ENCODE measurements at regions not wholly inside any gene's neighbourhood (a gene's known extent, or its start where the extent isn't known, plus 50 kb on each side); places are given as distances from the start of the nearest gene placed in this dataset.

DNA sequence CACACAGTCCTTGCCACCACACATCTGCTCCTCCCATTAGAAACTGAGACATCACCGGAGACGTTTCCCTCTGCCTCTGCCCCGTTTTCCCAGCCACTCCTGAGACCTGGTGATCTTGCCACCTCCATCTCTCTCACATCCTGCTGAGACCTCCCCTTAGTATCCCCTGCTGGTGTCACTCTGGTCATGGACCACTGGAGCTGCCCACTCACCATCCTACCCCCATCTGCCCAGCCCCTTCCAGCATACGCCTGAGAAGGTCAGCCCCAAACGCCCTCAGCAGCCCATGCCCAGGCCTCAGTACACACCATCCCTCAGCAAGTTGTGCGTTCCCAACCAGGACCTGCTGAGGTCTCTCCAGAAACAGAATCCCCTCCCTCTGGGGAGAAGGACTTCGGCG, 64.3 kb downstream of the SHANK2 start:
- H3K4me1 Mint-ChIP-seq = no peaks in the 10 kb centered on the region
- H3K27ac Mint-ChIP-seq = no peak overlapping the region
- ATAC-seq (no peak), DNase-seq (ENCODE audit: low spot score in 2 of 2) (no peak)
- H3K9me3 Mint-ChIP-seq = no peaks in the 10 kb centered on the region
- H3K4me3 Mint-ChIP-seq = no peak overlapping the region
- H3K36me3 Mint-ChIP-seq = no peaks in the 10 kb centered on the region

DNA sequence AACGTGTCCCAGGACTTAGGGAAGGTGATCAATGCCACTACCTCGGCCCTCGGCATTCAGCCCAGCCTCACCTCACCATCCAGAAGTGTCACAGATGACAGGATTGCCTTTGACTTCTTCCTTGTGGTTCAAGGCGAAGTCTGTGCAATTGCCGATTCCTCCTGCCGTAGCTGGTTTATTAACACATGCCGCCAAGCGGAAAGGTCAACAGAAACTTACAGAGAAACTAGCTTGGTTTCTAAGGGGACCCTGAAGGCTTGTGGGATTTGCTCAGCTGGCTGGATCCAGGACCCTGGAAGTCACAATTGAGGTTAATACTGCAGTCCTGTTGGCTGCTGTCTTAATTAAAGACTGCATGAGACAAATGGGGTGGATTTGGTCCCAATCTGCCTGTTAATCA, 65.6 kb downstream of the SHANK2 start:
- no peak overlapping the region for H3K4me3 Mint-ChIP-seq
- DNase-seq (ENCODE audit: low spot score in 2 of 2) = no peak
- ATAC-seq = no peak
- no peak overlapping the region for H3K27ac Mint-ChIP-seq
- H3K36me3 Mint-ChIP-seq = no peaks in the 10 kb centered on the region
- no peaks in the 10 kb centered on the region for H3K9me3 Mint-ChIP-seq
- H3K4me1 Mint-ChIP-seq = no peaks in the 10 kb centered on the region

DNA sequence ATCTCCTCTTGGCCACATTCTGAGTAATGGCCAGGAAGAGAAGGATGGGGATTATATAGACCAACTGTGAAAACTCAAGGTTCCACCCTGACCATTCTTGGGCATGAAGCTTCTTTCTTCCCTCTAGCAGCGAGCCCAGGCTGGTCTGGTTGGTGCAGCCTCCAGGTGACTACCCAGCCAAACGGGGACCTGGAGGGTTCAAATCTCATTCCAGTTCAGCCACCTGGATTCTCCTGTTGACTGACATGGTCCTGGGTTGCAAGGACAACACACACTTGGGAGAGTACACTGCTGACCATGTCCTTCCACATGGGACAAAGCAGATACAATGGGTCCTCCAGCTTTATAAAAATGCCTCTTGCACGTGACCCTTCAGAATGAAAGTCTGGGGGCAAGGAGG, 67.0 kb downstream of the SHANK2 start:
- H3K4me1 Mint-ChIP-seq = no peaks in the 10 kb centered on the region
- no peaks in the 10 kb centered on the region for H3K9me3 Mint-ChIP-seq
- H3K27ac Mint-ChIP-seq = no peak overlapping the region
- H3K4me3 Mint-ChIP-seq = no peak overlapping the region
- DNase-seq (ENCODE audit: low spot score in 2 of 2) (no peak), ATAC-seq (no peak)
- H3K36me3 Mint-ChIP-seq = no peaks in the 10 kb centered on the region

DNA sequence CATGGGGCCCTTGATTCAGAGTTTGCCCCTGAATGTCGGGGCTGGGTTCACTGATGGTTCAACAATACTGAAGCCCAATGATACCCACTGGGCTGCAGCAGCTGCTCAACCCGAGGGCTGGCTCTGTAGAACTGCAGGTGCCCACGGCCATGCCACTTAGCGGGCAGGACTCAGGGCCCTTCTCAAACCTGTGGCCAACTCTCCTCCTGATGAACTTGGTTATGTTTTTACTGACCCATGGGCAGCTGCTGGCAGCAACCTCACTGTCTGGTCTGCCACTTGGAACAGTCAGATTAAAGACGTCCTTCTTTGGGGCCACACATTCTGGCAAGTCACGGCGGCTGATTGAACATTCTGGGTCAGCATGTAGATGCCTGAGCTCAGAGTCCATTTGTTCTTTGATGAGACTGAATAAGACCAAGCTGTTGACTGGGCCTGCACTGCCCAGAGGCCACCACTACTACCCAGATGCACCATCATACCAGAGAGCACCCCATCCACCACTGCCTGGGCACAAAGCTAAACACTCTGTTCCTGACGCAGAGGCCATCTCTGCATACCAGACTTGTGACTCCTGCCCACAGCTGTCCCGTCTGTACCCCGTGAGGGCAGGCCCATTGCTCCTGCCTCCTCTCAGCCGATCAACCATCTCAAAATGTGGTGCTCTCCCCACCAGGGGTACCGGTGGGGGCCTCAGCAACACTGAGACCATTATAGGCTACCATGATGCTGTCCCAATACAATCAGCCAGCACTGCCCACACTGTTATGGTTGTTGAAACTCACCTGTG, 67.8 kb downstream of the SHANK2 start:
- H3K4me1 Mint-ChIP-seq = no peaks in the 10 kb centered on the region
- H3K4me3 Mint-ChIP-seq = no peak overlapping the region
- H3K27ac Mint-ChIP-seq = no peak overlapping the region
- H3K9me3 Mint-ChIP-seq = no peaks in the 10 kb centered on the region
- H3K36me3 Mint-ChIP-seq = no peaks in the 10 kb centered on the region
- ATAC-seq = no peak
- no peak for DNase-seq (ENCODE audit: low spot score in 2 of 2)

DNA sequence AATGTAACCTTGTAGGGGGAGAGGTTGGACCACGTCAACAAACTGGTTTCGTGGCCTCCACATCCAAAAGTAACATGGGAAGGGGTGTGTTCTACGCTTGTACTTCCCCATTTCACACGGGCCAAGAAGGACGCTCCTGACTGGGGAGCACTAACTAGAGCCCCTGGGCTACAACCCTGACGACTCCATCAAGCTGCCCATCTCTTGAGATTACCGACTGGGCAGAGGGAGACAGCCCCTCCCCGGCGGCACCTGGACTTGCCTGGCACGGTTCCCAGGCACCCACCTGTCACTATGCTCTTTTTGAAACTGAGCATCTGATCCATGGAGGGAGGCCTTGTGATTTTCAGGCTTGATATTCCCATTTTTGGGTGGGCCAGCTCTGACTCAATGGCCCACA, 68.5 kb downstream of the SHANK2 start:
- no peak overlapping the region for H3K4me3 Mint-ChIP-seq
- no peaks in the 10 kb centered on the region for H3K9me3 Mint-ChIP-seq
- H3K27ac Mint-ChIP-seq = no peak overlapping the region
- ATAC-seq (no peak), DNase-seq (ENCODE audit: low spot score in 2 of 2) (no peak)
- no peaks in the 10 kb centered on the region for H3K36me3 Mint-ChIP-seq
- no peaks in the 10 kb centered on the region for H3K4me1 Mint-ChIP-seq

DNA sequence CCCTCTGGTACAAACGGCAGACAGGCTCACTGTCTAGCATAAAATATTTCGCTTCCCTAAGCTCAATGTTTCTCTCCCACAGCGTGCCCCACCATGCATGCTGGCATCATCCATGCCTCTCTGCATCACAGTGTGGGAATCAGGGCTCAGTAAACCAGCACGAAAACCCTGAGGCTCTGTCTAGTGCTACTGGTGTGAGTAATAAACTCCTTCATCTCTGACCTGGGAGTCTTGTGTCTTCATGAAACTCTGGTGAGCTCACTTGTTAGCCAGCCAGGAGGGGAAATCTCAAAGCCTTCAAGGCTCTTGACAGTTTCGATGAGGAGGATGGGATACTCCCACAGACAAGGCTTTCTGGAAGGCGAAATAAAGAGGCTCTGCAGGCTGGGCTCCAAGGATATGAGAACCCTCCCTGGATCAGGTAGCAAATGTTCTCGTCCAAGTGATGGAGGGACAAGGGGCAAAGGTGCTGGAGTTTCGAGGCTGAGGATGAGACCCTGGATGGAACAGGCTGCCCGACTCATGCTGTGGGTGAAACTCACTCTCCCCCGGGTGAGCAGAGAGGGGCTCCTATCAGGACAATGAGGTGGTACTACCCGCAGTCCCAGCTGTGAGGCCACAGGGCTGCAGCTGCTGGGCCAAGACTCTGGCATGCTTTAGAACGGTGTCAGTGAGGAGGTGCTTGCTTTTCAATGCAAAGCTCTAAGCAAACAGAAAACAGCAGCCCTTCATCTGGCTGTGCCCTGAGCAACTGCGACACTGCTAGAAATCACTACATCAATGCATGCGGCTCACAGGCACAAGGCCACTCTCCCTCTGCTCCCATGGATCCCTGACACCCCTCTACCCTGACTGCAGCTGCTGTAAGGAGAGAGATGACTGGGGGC, 69.3 kb downstream of the SHANK2 start:
- H3K27ac Mint-ChIP-seq = no peak overlapping the region
- ATAC-seq (no peak), DNase-seq (ENCODE audit: low spot score in 2 of 2) (no peak)
- no peaks in the 10 kb centered on the region for H3K9me3 Mint-ChIP-seq
- no peaks in the 10 kb centered on the region for H3K36me3 Mint-ChIP-seq
- H3K4me1 Mint-ChIP-seq = no peaks in the 10 kb centered on the region
- H3K4me3 Mint-ChIP-seq = no peak overlapping the region

DNA sequence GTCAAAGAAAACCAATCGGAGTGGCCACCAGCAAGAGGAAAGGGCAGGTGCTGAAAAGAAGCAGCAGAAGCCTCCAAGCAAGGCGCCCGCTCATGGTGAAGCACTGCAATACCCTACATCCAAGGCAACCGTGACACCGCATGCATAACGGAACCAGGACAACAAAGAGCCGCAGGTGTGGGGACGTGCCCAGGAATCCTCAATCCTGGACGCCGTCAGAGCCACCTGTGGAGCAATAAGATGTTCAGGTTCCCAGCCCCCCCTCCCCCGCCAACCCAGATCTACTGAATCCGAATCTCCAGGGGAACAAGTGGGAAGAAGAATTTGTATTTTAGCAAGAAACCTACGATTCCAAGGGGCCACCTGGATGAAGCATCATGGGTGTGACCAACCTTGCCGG, 70.8 kb downstream of the SHANK2 start:
- H3K36me3 Mint-ChIP-seq = no peaks in the 10 kb centered on the region
- H3K4me3 Mint-ChIP-seq = no peak overlapping the region
- ATAC-seq (no peak), DNase-seq (ENCODE audit: low spot score in 2 of 2) (no peak)
- H3K9me3 Mint-ChIP-seq = peaks cover 3% of the 10 kb centered on the region
- no peaks in the 10 kb centered on the region for H3K4me1 Mint-ChIP-seq
- H3K27ac Mint-ChIP-seq = no peak overlapping the region

DNA sequence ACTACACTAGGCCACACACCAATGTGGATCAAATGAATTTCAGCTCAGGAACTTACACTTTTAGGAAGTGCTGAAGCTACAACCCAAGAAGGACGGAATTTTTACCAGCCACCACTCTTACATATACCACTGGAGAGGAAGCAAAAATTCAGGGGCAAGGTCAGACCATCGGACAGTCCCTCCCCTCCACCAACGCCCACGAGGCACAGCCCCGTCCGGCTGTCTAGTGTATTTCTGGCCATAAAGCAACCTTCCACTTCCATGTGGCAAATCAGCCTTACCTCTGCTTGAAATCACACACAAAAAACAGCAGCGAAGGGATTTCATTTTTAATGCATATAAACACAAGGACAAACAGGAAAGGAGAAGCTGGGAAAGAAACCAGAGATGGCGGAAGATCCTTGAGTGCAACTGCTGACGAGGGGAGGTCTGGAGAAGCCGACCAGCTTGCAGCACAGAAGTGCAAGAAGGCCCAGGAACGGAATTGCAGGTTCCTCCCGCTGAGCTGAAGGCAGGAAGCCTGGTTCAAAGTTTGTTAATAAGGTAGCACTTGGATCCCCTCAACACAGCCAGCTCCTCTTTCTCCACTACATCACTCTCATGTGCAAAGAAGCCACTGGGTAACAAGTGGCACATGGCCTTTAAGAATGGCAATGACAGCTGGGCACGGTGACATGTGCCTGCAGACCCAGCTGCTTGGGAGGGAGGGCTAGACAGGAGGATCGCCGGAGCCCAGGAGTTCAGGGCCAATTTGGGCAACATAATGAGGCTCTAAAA, 71.5 kb downstream of the SHANK2 start:
- H3K4me1 Mint-ChIP-seq = no peaks in the 10 kb centered on the region
- DNase-seq (ENCODE audit: low spot score in 2 of 2) (no peak), ATAC-seq (no peak)
- H3K27ac Mint-ChIP-seq = no peak overlapping the region
- no peak overlapping the region for H3K4me3 Mint-ChIP-seq
- no peaks in the 10 kb centered on the region for H3K36me3 Mint-ChIP-seq
- H3K9me3 Mint-ChIP-seq = peaks cover 5% of the 10 kb centered on the region

DNA sequence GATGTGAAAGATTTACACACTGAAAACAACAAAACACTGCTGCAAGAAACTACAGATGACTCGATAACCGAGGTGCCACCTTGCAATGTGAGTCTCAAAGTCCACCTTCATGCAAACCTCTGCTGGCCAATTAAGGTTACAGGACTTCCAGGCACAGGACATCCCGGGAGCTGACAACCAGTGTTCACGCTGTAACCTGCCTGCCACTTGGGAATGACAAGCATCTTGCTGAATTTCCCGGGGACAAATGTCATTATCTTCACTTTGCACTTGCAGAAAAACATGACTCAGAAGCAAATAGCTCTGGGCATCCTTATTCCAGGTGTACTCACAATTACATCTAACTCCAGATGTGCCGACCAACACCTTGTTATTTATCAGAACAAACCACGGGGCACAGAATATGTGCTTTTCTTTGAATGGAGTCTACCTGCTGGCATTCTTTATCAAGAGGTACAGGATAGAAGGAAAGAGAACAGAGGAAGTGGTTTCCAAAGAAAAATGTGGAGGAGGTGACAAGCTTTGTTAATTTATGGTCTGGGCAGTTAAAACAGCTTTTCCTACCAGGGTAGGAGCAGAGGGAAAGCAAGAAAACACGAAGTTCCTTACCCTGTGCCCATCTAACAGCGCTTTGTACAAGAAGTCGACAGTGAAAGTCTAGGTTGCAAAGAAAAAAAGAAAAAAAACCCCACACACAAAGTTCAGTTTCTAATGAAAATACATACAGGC, 72.3 kb downstream of the SHANK2 start:
- Mint-ChIP-seq H3K27ac (no peak overlapping the region), H3K4me3 (no peak overlapping the region), H3K4me1 (no peaks in the 10 kb centered on the region), H3K36me3 (no peaks in the 10 kb centered on the region), H3K9me3 (peaks cover 7% of the 10 kb centered on the region)
- DNase-seq (ENCODE audit: low spot score in 2 of 2) = no peak
- no peak for ATAC-seq

DNA sequence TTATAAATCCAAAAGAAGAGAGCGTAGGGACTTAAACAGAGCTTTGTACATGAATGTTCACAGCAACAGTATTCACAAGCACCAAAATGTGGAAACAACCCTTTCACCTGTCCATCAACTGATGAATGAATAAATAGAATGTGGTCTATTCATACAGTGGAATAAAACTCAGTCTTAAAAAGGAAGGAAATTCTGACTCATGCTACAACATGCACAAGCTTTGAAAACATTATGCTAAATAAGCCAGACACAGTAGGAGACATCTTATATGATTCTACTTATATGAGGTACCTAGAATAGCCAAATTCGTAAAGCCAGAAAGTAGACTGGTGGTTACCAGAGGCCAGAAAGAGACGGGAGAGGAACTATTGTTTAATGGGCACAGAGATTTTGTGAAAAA, 74.3 kb downstream of the SHANK2 start:
- H3K27ac Mint-ChIP-seq = no peak overlapping the region
- no peak overlapping the region for H3K4me3 Mint-ChIP-seq
- ATAC-seq (no peak), DNase-seq (ENCODE audit: low spot score in 2 of 2) (no peak)
- no peaks in the 10 kb centered on the region for H3K4me1 Mint-ChIP-seq
- H3K36me3 Mint-ChIP-seq = no peaks in the 10 kb centered on the region
- peaks cover 8% of the 10 kb centered on the region for H3K9me3 Mint-ChIP-seq

DNA sequence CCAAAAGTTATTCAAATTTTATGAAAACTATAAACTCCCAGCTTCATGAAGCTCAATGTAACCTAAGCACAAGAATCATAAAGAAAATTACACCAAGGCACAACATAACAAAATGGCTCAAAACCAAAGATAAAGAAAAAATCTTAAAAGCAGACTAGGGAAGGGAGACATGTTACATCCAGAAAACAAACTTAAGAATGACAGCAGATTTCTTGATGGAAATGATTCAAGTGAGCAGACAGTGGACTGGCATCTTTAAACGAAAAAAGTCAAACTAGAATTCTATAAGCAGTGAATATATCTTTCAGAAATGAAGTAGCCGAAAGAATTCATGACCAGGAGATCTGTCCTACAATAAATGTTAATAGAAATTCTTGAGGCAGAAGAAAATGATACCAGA, 75.6 kb downstream of the SHANK2 start:
- H3K4me1 Mint-ChIP-seq = no peaks in the 10 kb centered on the region
- ATAC-seq (no peak), DNase-seq (ENCODE audit: low spot score in 2 of 2) (no peak)
- H3K36me3 Mint-ChIP-seq = no peaks in the 10 kb centered on the region
- peaks cover 8% of the 10 kb centered on the region for H3K9me3 Mint-ChIP-seq
- H3K27ac Mint-ChIP-seq = no peak overlapping the region
- no peak overlapping the region for H3K4me3 Mint-ChIP-seq

DNA sequence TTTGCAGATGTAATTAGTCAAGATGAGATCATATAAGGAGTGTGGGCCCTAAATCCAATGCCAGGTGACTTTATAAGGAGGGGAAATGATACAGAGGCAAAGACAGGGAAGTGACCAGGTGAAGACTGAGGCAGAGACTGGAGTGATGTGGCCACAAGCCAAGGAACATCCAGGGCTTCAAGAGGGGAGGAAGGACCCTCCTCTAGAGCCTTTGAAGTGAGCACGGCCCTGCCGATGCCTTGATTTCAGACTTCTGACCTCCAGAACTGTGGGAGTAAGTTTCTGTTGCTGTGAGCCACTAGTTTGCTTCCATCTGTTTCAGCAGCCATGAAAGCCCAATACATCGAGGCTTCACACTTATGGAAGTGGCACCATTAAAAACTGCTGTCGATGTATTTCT, 78.7 kb downstream of the SHANK2 start:
- Mint-ChIP-seq H3K36me3 (no peaks in the 10 kb centered on the region), H3K4me1 (no peaks in the 10 kb centered on the region), H3K27ac (no peak overlapping the region), H3K4me3 (no peak overlapping the region), H3K9me3 (peaks cover 8% of the 10 kb centered on the region)
- ATAC-seq = no peak
- no peak for DNase-seq (ENCODE audit: low spot score in 2 of 2)

DNA sequence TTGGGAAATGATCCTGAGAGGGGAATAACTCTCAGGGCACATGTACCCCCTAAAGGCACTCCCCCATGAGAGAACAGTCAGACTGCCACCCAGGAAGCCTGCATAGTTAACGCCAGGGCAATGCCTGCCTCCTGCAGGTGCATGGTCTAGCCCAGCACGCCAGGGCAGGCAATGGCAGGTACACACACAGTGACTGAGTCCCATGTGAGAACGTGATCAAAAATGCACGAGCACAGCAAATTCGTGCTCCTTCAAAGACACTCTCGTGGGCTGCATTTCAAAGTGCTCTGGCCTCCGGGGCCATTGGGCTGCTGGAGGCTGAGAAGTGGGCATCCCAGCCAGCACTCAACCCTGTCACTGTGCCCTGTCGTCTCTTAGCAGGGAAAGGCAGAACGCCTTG, 79.7 kb downstream of the SHANK2 start:
- DNase-seq (ENCODE audit: low spot score in 2 of 2) (no peak), ATAC-seq (no peak)
- H3K9me3 Mint-ChIP-seq = peaks cover 8% of the 10 kb centered on the region
- H3K4me3 Mint-ChIP-seq = no peak overlapping the region
- H3K27ac Mint-ChIP-seq = no peak overlapping the region
- no peaks in the 10 kb centered on the region for H3K4me1 Mint-ChIP-seq
- no peaks in the 10 kb centered on the region for H3K36me3 Mint-ChIP-seq

DNA sequence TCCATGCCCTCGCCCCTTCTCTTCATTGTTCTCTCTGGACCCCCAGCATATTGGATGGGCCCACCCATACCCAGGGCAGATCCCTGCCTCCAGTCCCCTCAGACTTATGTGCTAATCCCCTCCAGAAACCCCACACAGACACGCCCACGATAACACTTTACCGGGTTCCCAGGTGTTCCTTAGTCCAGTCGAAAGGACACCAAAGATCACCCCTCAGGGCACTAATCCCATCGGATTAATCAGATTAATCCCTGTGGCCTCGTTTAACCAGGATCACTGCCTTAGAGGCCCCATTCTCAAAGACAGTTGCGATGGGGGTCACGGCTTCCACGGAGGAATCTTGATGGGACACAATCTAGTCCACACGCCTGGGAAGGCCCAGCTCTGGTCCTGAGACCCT, 80.8 kb downstream of the SHANK2 start:
- DNase-seq (ENCODE audit: low spot score in 2 of 2) (no peak), ATAC-seq (no peak)
- peaks cover 6% of the 10 kb centered on the region for H3K9me3 Mint-ChIP-seq
- no peak overlapping the region for H3K27ac Mint-ChIP-seq
- no peak overlapping the region for H3K4me3 Mint-ChIP-seq
- no peaks in the 10 kb centered on the region for H3K4me1 Mint-ChIP-seq
- H3K36me3 Mint-ChIP-seq = no peaks in the 10 kb centered on the region

All from stimulated activated effector memory CD8-positive, alpha-beta T cell treated with anti-CD3 and anti-CD28 coated beads, Interleukin-12 subunit alpha, Interleukin-12 subunit beta, amount 100 ng/mL, for 72 hours (primary cell).